IMR-90 (cell line): ENCODE measurements at regions not wholly inside any gene's neighbourhood (a gene's known extent, or its start where the extent isn't known, plus 50 kb on each side); places are given as distances from the start of the nearest gene placed in this dataset.

Experiments used
- ATAC-seq: fragments of 200-7000 bp; cut with Tn5 transposase; 2 replicates; pipeline ENCODE4 v1.9.1; 2020; ENCODE audit warnings: low read depth, mild to moderate bottlenecking, moderate library complexity
- BruUV-seq: library from RNA; stranded (reverse); fragments of 400-500 nt; replicated peaks from 2 replicates; lab custom pipeline; 2021; lab: Mats Ljungman, UMichigan
- CTCF ChIA-PET: fragments of 300-600 bp; formaldehyde crosslinking; extraction: SDS; loops from one replicate; lab custom pipeline; 2021; ENCODE audit warnings: antibody characterized with exemption; lab: Yijun Ruan, JAX
- POLR2A ChIA-PET: fragments of 300-600 bp; sonication (Branson Sonifier 250); formaldehyde crosslinking; loops from one replicate; lab custom pipeline; 2022; ENCODE audit warnings: antibody characterized with exemption; ENCODE audit not compliant: unreplicated experiment; lab: Charles Lee
- DNase-seq: peaks from one replicate; pipeline ENCODE4 v3.0.0; 2013
- H2AFZ ChIP-seq: replicated peaks from 2 replicates; pipeline ENCODE3; 2013; ENCODE audit warnings: low read length, mild to moderate bottlenecking; ENCODE audit not compliant: poor library complexity
- H2AK5ac ChIP-seq: 2 replicates; pipeline ENCODE4 v1.6.1; 2013; ENCODE audit warnings: low read depth, low read length, inconsistent platforms
- H2AK9ac ChIP-seq: replicated peaks from 2 replicates; pipeline ENCODE3; 2013; ENCODE audit warnings: mild to moderate bottlenecking, low read depth, low read length, moderate library complexity; ENCODE audit not compliant: poor library complexity
- H2BK120ac ChIP-seq: 2 replicates; pipeline ENCODE4 v1.6.1; 2013; ENCODE audit warnings: low read depth, low read length, inconsistent platforms
- H2BK15ac ChIP-seq: 3 replicates; pipeline ENCODE4 v1.6.1; 2013; ENCODE audit warnings: low read depth, low read length, inconsistent platforms
- H2BK20ac ChIP-seq: 2 replicates; pipeline ENCODE4 v1.6.1; 2013; ENCODE audit warnings: low read depth, mild to moderate bottlenecking, inconsistent platforms, low read length, moderate library complexity
- H2BK5ac ChIP-seq: 2 replicates; pipeline ENCODE4 v1.6.1; 2013; ENCODE audit warnings: mild to moderate bottlenecking, low read depth, low read length, inconsistent platforms; ENCODE audit not compliant: poor library complexity, severe bottlenecking
- H3K14ac ChIP-seq: replicated peaks from 2 replicates; pipeline ENCODE4 v1.6.1; 2013; ENCODE audit warnings: low read depth, low read length, inconsistent platforms
- H3K18ac ChIP-seq: 2 replicates; pipeline ENCODE4 v1.6.1; 2013; ENCODE audit warnings: low read depth, low read length, control low read depth
- H3K23ac ChIP-seq: 2 replicates; pipeline ENCODE4 v1.6.1; 2013; ENCODE audit warnings: low read depth, low read length, inconsistent platforms
- H3K27ac ChIP-seq: 2 replicates; pipeline ENCODE4 v1.5.1; 2013; ENCODE audit warnings: mild to moderate bottlenecking, control low read depth, low read length; ENCODE audit not compliant: insufficient read depth
- H3K27me3 ChIP-seq: 2 replicates; pipeline ENCODE4 v1.6.1; 2013; ENCODE audit warnings: low read length; ENCODE audit not compliant: control insufficient read depth, insufficient read depth
- H3K36me3 ChIP-seq: 2 replicates; pipeline ENCODE4 v1.6.1; 2013; ENCODE audit warnings: low read length, mixed read lengths; ENCODE audit not compliant: control insufficient read depth, insufficient read depth
- H3K4ac ChIP-seq: 2 replicates; pipeline ENCODE4 v1.6.1; 2013; ENCODE audit warnings: low read depth, low read length, inconsistent platforms
- H3K4me1 ChIP-seq: 2 replicates; pipeline ENCODE4 v1.6.1; 2013; ENCODE audit warnings: low read length, mixed read lengths; ENCODE audit not compliant: control insufficient read depth, insufficient read depth
- H3K4me2 ChIP-seq: 2 replicates; pipeline ENCODE4 v1.6.1; 2013; ENCODE audit warnings: low read depth, mild to moderate bottlenecking, control low read depth, low read length, moderate library complexity
- H3K4me3 ChIP-seq: 2 replicates; pipeline ENCODE4 v1.5.1; 2013; ENCODE audit warnings: low read depth, mild to moderate bottlenecking, control low read depth, low read length, moderate library complexity; ENCODE audit not compliant: insufficient read depth
- H3K56ac ChIP-seq: 2 replicates; pipeline ENCODE4 v1.6.1; 2013; ENCODE audit warnings: low read length, inconsistent platforms; ENCODE audit not compliant: insufficient read depth; ENCODE audit errors: extremely low read depth
- H3K79me1 ChIP-seq, 2 experiments: 2 replicates each; pipeline ENCODE4 v1.6.1; 2013; ENCODE audit warnings: low read length in 2 of 2, inconsistent platforms in 1 of 2, low read depth in 1 of 2
- H3K9ac ChIP-seq: 2 replicates; pipeline ENCODE4 v1.6.1; 2013; ENCODE audit warnings: low read depth, low read length, control low read depth
- H3K9me1 ChIP-seq: 2 replicates; pipeline ENCODE4 v1.6.1; 2013; ENCODE audit warnings: low read length, inconsistent platforms; ENCODE audit not compliant: insufficient read depth
- H3K9me3 ChIP-seq: 2 replicates; pipeline ENCODE4 v1.6.1; 2013; ENCODE audit warnings: low read length; ENCODE audit not compliant: control insufficient read depth, insufficient read depth
- H4K20me1 ChIP-seq: 2 replicates; pipeline ENCODE4 v1.6.1; 2013; ENCODE audit warnings: low read length, inconsistent platforms; ENCODE audit not compliant: insufficient read depth
- H4K5ac ChIP-seq: 2 replicates; pipeline ENCODE4 v1.6.1; 2013; ENCODE audit warnings: mild to moderate bottlenecking, low read depth, low read length, control low read depth
- H4K8ac ChIP-seq, 2 experiments: 2 replicates each; pipeline ENCODE4 v1.6.1; 2013; ENCODE audit warnings: low read depth in 2 of 2, low read length in 2 of 2, control low read depth in 1 of 2, inconsistent platforms in 1 of 2
- H4K91ac ChIP-seq: 2 replicates; pipeline ENCODE4 v1.6.1; 2013; ENCODE audit warnings: low read depth, low read length, inconsistent platforms; ENCODE audit not compliant: insufficient read depth
- CHD1 ChIP-seq: IDR thresholded peaks from 2 replicates; pipeline ENCODE4 v1.6.1; 2012; ENCODE audit warnings: low read depth, low read length, improper control_type of control experiment
- NFE2L2 ChIP-seq: fragments of 150-350 bp; IDR thresholded peaks from 2 replicates; pipeline ENCODE4 v1.6.1; 2016; ENCODE audit warnings: low read depth, mild to moderate bottlenecking, low read length
- POLR2A ChIP-seq: IDR thresholded peaks from 2 replicates; pipeline ENCODE4 v1.6.1; 2012; ENCODE audit warnings: mild to moderate bottlenecking, low read depth, low read length
- SMC3 ChIP-seq: fragments of 150-350 bp; IDR thresholded peaks from 2 replicates; pipeline ENCODE4 v1.6.1; 2016; ENCODE audit warnings: low read depth, mild to moderate bottlenecking, antibody characterized with exemption, low read length, moderate library complexity
- USF2 ChIP-seq: fragments of 150-350 bp; IDR thresholded peaks from 2 replicates; pipeline ENCODE4 v1.6.1; 2017; ENCODE audit warnings: mild to moderate bottlenecking, antibody characterized with exemption, low read length, low read depth
- WGBS, 2 experiments: methylation state at CpG; one replicate each; pipeline versions ENCODE4 v1.1.5 to v1.1.7; 2013; ENCODE audit warnings: missing lambda C conversion rate in 2 of 2; ENCODE audit not compliant: insufficient read length in 1 of 2; ENCODE audit errors: extremely low coverage in 2 of 2; 5-methylcytosine and 5-hydroxymethylcytosine counted together
- dilution Hi-C: fragments of 300-500 bp; cut with HindIII; formaldehyde crosslinking; loops from one replicate; pipeline ENCODE4 v1.14.3; 2018; ENCODE audit warnings: low sequenced_read_pairs; ENCODE audit not compliant: unreplicated experiment
- in situ Hi-C: fragments of 300-500 bp; cut with MboI; formaldehyde crosslinking; loops from 3 replicates; pipeline ENCODE4 v1.14.3; 2019; ENCODE audit warnings: low sequenced_read_pairs, inconsistent platforms, mixed read lengths
- intact Hi-C: fragments of 100-400 bp; cut with micrococcal nuclease; formaldehyde crosslinking; loops from 2 replicates; pipeline ENCODE4 v1.10.0; 2022

GRCh38 chr9:14488421-14489190 lies 174.7 kb upstream of the NFIB start:
- Histone ChIP-seq H3K36me3 (no peaks in the 10 kb centered on the region), H2BK15ac (no peak overlapping the region), H3K4me3 (no peak overlapping the region), H3K14ac (no peak overlapping the region), H4K8ac (no peak overlapping the region), H3K9ac (no peak overlapping the region), H4K91ac (no peak overlapping the region), H3K23ac (no peak overlapping the region), H3K4ac (no peak overlapping the region), H2AFZ (no peak overlapping the region), H3K9me3 (no peaks in the 10 kb centered on the region), H2AK9ac (no peak overlapping the region), H4K20me1 (no peaks in the 10 kb centered on the region), H3K9me1 (no peaks in the 10 kb centered on the region), H3K79me1 (no peaks in the 10 kb centered on the region), H3K18ac (no peak overlapping the region), H2BK20ac (no peak overlapping the region), H3K27me3 (no peaks in the 10 kb centered on the region), H3K4me2 (no peak overlapping the region), H2AK5ac (no peak overlapping the region), H2BK120ac (no peak overlapping the region), H3K27ac (no peak overlapping the region), H3K56ac (no peak overlapping the region), H4K5ac (no peak overlapping the region), H3K4me1 (no peaks in the 10 kb centered on the region), H2BK5ac (no peak overlapping the region)
- CTCF ChIA-PET: no interaction called here
- no CpG with 5 or more reads among the region's 3 CpGs for WGBS, 2 experiments
- BruUV-seq: no TSS peak
- intact Hi-C loops (no loop called here), in situ Hi-C loops (no loop called here), dilution Hi-C loops (no loop called here)
- DNase-seq (no peak), ATAC-seq (no peak)
- TF ChIP-seq SMC3 (no peak), USF2 (no peak), CHD1 (no peak), POLR2A (no peak), NFE2L2 (no peak)
- POLR2A ChIA-PET: no interaction called here
